ENCODE measurements at regions not wholly inside any gene's neighbourhood (a gene's known extent, or its start where the extent isn't known, plus 50 kb on each side); places are given as distances from the start of the nearest gene placed in this dataset.
A peak's percentile ranks its signal among the peaks of the same experiment; 100 is the strongest.
"Not testable (repeated sequence)": the region's sequence is repeated elsewhere in the genome, so short reads cannot be mapped to it uniquely, and the experiment has no call there.

DNA sequence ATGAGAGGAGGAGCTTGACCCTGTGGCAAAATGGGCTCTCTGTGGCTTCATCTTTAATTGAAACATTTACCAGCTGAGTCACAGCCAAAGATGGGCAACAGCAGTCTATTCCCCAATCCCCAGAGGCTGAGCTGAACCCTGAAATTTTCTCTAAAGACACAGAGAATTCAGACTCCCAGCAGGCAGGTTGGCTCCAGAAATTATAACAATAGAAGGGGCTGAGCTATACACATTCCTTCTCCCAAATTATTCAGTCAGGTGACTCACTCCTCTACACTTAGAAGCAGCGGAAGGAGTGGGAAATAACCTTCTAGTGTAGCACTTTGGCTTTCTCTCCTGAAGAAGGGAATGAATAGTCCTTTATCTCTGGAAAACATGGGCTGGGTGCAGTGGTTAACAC lies 264.3 kb upstream of the ARHGEF26 start:
- DNase-seq: no peak

- DNase-seq: no peak
These were observed 256.4 kb upstream of the ARHGEF26 start for GRCh38 chr3:153864793-153865192.

- no peak for DNase-seq
These were observed 254.3 kb upstream of the ARHGEF26 start for GRCh38 chr3:153866901-153867300.

- DNase-seq: not testable (repeated sequence)
These were observed 246.8 kb upstream of the ARHGEF26 start for GRCh38 chr3:153874348-153874747.

DNA sequence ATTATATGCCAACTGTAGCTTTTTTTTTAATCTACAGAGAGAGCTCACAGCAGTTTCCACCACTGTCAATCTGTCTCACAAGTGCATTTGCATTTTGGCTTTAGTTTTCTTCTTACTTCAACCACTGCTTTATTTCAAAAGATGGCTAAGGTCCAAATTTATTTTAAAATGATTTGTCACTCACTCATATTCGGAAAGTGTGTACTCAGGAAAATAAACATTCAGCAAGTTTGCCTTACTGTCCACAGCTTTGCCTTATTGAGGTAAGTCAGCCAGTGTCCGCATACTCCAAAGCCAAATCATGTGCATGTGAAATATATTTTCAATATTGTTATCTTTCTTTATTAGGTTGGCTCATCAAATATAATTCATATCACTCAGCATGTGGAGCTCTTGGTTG lies 240.7 kb upstream of the ARHGEF26 start:
- no peak for DNase-seq

DNA sequence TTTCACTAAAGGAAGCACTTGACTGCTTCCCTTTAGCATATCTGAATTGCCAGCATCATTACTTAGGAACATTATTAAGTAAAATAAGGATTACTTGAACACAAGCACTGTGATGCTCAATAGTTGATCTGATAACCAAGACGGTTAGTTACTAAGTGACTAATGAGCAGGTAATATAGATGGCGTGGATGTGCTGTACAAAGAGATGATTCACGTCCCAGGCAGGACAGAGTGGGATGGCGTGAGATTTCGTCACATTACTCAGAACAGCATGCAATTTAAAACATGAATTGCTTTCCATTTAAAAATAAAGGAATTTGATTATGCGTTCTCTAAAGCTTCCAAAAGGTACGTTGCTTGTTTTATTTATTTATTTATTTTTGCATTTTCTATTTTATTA lies 240.0 kb upstream of the ARHGEF26 start:
- DNase-seq: no peak

DNA sequence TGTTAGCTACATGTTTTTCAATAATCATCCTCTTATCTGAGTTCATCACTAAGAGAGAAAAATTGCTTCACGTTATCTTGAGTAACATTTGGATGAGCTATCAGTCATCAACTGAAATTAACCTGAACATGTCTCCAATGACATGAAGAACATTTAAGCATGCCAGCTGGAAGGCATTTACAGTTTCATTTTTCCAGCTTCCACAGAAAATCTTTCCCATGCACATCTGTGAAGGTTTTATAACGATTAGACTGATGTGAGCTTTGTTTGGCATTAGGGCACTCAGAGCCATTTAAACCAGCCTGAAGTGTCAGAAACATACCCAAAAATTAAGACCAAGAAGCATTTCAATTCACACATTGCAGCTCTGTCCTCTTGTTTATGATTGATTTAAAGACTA lies 235.8 kb upstream of the ARHGEF26 start:
- no peak for DNase-seq

DNA sequence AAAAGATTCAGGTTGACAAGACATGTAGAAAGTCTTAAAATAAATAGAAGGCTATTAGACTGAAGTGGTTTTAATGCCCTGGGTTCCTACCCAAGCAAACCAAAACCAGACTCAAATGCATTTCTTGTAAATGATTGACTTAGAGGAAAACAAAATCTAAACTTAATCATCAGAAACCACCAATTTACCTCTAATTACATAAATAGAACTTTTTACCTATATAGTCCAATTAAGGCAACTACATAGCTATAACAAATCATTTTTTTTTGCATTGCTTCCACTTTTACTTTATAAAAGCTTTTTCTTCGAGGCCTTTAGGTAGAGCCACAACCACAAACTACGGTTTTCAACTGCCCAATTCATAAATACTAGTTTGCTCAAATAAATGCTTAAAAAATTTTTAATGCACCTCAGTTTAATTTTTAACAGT lies 231.3 kb upstream of the ARHGEF26 start:
- DNase-seq: no peak

GRCh38 chr3:153892126-153892525 lies 229.1 kb upstream of the ARHGEF26 start:
- DNase-seq: no peak

- DNase-seq: no peak
These were observed 226.3 kb upstream of the ARHGEF26 start for GRCh38 chr3:153894857-153895256.

GRCh38 chr3:153896197-153896596 lies 225.0 kb upstream of the ARHGEF26 start:
- DNase-seq: no peak

DNA sequence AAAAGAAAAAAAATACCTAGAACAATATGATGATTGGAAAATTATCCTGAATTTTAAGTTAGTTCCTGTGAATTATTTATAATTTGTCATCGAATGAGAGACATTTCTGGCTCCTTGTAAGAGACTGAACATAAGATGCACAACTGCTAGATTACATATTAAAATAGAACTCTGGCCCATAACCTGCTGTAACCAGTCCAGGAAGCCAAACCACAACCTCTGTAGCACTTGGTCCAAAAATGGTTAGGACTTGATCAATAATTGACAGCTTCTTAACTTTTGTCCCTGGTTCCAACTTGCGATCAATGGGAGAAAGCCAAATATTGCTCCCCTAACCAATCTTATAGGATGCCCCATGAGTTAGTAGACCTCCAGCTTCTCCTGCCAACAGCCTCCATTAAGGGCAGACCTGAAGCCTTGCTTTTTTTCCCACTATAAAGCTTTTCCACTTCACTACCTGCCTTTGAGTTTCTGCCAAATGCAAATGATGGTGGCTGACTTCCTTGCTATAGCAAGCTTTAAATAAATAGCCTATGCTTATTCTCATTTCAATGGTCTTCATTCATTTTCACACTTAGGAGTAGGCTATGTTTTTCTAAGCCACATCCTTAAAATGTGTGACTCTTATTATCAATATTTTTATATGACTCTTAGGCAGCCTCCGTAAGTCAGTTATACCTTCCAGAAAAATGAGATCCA lies 224.0 kb upstream of the ARHGEF26 start:
- DNase-seq: no peak

DNA sequence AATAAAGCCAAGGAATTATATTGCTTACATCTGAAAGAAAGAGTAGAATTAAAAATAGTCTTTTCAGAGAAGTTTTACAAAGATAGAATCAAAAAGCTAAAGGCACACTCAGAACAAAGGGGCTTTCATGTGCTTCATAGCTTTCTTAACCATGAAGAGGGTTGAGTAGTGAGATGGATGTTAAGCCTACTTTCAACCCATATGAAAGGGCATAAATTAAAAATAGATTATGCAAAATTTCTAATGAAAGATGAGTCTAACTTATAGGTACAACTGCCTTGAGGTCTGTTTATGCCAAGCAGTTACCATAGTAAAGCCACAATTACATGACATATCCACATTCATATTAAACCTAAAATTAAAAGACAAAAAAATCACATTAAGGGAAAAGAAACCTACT lies 223.3 kb upstream of the ARHGEF26 start:
- no peak for DNase-seq

DNA sequence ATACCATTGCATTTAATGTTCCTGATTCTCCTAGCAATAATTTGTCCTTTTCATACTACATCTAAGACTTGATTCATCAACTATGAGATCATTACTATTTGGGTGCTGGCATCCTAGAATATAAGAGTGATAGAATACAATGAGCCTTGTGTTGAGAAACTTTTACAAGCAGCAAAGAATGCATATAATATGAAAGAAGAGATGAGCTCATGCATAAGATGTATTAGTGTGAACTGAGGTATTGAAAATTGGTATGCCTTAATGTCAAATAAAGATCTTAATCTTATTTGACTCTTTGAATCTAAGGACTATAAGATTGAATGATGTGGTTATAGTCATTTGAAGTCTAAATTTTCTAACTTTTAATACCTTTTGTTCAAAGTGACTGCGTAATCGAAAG lies 220.0 kb upstream of the ARHGEF26 start:
- no peak for DNase-seq

- no peak for DNase-seq
These were observed 219.2 kb upstream of the ARHGEF26 start for GRCh38 chr3:153901991-153902390.

DNA sequence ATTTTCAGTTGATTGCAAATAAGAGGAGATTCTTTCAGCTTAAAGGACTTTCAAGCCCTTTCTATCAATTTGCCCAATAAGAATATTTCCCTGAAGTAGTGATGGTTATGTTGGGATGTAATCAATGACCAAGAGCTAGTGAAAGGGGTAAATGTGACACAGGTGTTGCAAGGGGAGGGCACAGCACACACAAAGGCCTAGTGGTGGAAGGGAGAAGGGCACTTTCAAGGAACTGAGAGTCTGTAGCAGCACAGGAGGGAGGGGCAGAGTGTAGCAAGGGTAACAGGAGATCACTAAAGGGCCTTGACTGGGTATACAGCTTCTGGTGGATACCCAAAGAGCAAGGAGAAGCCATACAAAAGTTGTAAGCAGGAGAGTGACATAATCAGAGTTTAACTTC lies 217.8 kb upstream of the ARHGEF26 start:
- no peak for DNase-seq

DNA sequence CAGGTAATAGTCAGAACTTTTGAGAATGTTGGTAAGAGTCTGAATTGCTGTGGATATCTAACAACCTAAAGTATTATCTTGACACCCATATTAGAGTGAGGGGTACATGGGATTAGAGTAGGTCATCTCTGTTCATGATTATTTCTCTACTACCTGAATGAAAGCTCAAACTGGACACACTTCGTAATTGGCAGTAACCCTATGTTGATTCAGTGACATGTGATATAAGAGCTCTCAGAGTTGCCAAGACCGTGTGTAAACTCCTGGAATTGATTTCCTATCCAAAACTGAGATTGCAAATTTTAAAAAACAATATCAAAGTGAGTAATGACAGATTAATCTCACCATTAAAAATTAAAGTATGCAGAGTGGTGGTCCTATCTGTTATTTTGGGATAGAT lies 214.8 kb upstream of the ARHGEF26 start:
- DNase-seq: no peak

DNA sequence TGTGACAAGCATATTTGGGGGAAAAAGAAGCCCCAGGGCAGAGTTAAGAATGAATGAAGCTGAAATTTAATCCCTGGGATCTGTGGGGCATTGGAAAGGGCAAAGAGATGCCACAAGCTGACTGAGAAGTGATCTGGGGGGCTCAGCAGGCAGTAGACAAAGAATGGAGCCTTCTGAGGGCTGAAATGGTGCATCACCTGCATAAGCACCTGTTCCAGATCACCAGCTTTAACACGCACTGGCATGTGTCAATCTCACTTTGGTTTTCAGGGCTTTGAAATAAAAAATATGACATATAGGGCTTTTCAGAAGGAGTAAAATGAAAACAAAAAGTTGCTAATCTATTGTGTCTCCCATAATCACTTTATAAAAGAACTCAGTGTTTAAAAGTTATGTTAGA lies 210.8 kb upstream of the ARHGEF26 start:
- DNase-seq: no peak

DNA sequence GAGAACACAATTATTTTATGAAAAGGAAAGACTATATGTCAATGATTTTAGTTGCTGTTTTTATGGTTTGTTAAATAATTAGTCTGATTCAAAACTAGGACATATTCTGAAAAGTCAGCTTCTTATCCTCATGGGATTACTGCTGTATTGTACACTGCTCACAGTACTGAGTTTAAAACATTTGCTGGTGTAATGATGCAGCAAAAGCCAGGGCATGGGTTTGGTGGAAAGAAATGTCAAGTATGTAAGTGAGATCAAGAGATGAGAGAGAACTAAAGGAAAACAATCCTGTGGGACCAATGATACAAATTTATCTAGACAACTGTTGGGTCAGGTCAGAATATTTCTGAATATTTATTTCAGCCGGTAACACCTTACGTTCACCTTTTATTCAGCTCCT lies 210.1 kb upstream of the ARHGEF26 start:
- DNase-seq: no peak

GRCh38 chr3:153919773-153920172 lies 201.4 kb upstream of the ARHGEF26 start:
- DNase-seq: no peak

- DNase-seq: no peak
These were observed 199.4 kb upstream of the ARHGEF26 start for GRCh38 chr3:153921826-153922225.

GRCh38 chr3:153925841-153926514 lies 195.2 kb upstream of the ARHGEF26 start:
- DNase-seq: no peak

DNA sequence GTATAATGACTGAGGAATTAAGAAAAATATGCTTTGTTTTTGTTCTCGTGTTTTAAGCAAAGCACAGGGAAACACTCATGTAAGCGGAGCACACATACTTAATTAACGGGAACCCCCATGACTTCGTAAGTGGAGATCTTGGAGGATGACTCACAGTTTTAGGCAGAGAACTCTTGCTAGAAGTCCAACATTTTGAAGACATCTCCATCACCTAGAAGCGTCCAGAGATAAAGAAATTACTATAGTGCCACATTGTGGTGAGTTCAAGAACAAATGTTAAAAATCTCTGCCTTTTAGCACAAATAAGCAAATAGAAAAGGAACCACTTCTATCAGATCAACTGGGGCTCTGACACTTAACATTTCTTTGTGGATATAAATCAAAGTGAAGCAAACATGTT lies 194.1 kb upstream of the ARHGEF26 start:
- DNase-seq: peak; percentile 21

GRCh38 chr3:153928851-153929250 lies 192.3 kb upstream of the ARHGEF26 start:
- no peak for DNase-seq

DNA sequence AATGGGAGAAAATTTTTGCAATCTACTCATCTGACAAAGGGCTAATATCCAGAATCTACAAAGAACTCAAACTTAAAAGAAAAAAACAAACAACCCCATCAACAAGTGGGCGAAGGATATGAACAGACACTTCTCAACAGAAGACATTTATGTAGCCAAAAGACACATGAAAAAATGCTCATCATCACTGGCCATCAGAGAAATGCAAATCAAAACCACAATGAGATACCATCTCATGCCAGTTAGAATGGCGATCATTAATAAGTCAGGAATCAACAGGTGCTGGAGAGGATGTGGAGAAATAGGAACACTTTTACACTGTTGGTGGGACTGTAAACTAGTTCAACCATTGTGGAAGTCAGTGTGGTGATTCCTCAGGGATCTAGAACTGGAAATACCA lies 187.7 kb upstream of the ARHGEF26 start:
- not testable (repeated sequence) for DNase-seq
